ENCODE measurements at regions not wholly inside any gene's neighbourhood (a gene's known extent, or its start where the extent isn't known, plus 50 kb on each side); places are given as distances from the start of the nearest gene placed in this dataset.

GRCh38 chr1:105485207-105485606 is 1571.3 kb upstream of the PRMT6 start:
- no peak for TF ChIP-seq CTCF (IDR thresholded peaks at IDR 0.05)
- TF ChIP-seq POLR2A (IDR thresholded peaks at IDR 0.05) = no peak
- no peak for TF ChIP-seq POLR2AphosphoS5 (IDR thresholded peaks at IDR 0.05)
